HG03139 (cell line): ENCODE measurements at regions not wholly inside any gene's neighbourhood (a gene's known extent, or its start where the extent isn't known, plus 50 kb on each side); places are given as distances from the start of the nearest gene placed in this dataset.

Source experiments
- ATAC-seq: cut with Tn5 transposase; IDR thresholded peaks from one replicate; pipeline ENCODE4 v1.9.1; 2021; ENCODE audit not compliant: unreplicated experiment

GRCh38 chr9:86836266-86836665 lies 111.0 kb downstream of the GAS1 start:
- ATAC-seq = no peak

GRCh38 chr9:86830356-86830755 lies 117.0 kb downstream of the GAS1 start:
- no peak for ATAC-seq

GRCh38 chr9:86829496-86830046 lies 117.7 kb downstream of the GAS1 start:
- no peak for ATAC-seq

- ATAC-seq = no peak
Observed at GRCh38 chr9:86828631-86829030, 118.7 kb downstream of the GAS1 start.

- no peak for ATAC-seq
Observed at GRCh38 chr9:86827893-86828292, 119.4 kb downstream of the GAS1 start.

- ATAC-seq = no peak
Observed at GRCh38 chr9:86825299-86825698, 122.0 kb downstream of the GAS1 start.

- no peak for ATAC-seq
Observed at GRCh38 chr9:86822006-86822801, 125.1 kb downstream of the GAS1 start.

GRCh38 chr9:86821006-86821845 lies 126.1 kb downstream of the GAS1 start:
- ATAC-seq = no peak

GRCh38 chr9:86819552-86819951 lies 127.8 kb downstream of the GAS1 start:
- ATAC-seq = no peak

- ATAC-seq = no peak
Observed at GRCh38 chr9:86818636-86819035, 128.7 kb downstream of the GAS1 start.

GRCh38 chr9:86816868-86817267 lies 130.4 kb downstream of the GAS1 start:
- ATAC-seq = no peak

GRCh38 chr9:86816366-86816765 lies 130.9 kb downstream of the GAS1 start:
- ATAC-seq = no peak

GRCh38 chr9:86812616-86813015 lies 134.7 kb downstream of the GAS1 start:
- no peak for ATAC-seq

GRCh38 chr9:86809759-86810367 lies 137.4 kb downstream of the GAS1 start:
- no peak for ATAC-seq

GRCh38 chr9:86809151-86809550 lies 138.2 kb downstream of the GAS1 start:
- ATAC-seq = no peak

- no peak for ATAC-seq
Observed at GRCh38 chr9:86807367-86807976, 139.8 kb downstream of the GAS1 start.

- ATAC-seq = no peak
Observed at GRCh38 chr9:86804011-86804410, 143.3 kb downstream of the GAS1 start.

GRCh38 chr9:86802900-86803673 lies 144.2 kb downstream of the GAS1 start:
- ATAC-seq = no peak

GRCh38 chr9:86801246-86801645 lies 146.1 kb downstream of the GAS1 start:
- no peak for ATAC-seq

GRCh38 chr9:86800681-86801080 lies 146.6 kb downstream of the GAS1 start:
- no peak for ATAC-seq
